Testis (tissue), 2 donors: ENCODE measurements at regions not wholly inside any gene's neighbourhood (a gene's known extent, or its start where the extent isn't known, plus 50 kb on each side); places are given as distances from the start of the nearest gene placed in this dataset.

Experiments used
- DNase-seq: peaks from one replicate; pipeline ENCODE4 v3.0.0-alpha.2; 2019
- H3K27ac ChIP-seq, 2 donors: fragments of 200-600 bp; sonication (generic); one replicate each; pipeline ENCODE4 v1.5.1; 2019
- H3K27me3 ChIP-seq: fragments of 200-600 bp; sonication (generic); one replicate; pipeline ENCODE4 v1.5.1; 2019
- H3K36me3 ChIP-seq: fragments of 200-600 bp; sonication (generic); one replicate; pipeline ENCODE4 v1.5.1; 2017; ENCODE audit warnings: low read depth; ENCODE audit errors: missing control alignments
- H3K4me1 ChIP-seq: fragments of 200-600 bp; sonication (generic); one replicate; pipeline ENCODE4 v1.5.1; 2019
- H3K4me3 ChIP-seq, 2 donors: fragments of 200-600 bp; sonication (generic); one replicate each; pipeline ENCODE4 v1.5.1; 2017 to 2019
- H3K9me3 ChIP-seq: fragments of 200-600 bp; sonication (generic); one replicate; pipeline ENCODE4 v1.5.1; 2017
- POLR2A ChIP-seq: fragments of 450-650 bp; IDR thresholded peaks from one replicate; pipeline ENCODE4 v1.6.1; 2017; ENCODE audit warnings: antibody characterized with exemption, mild to moderate bottlenecking, moderate library complexity
- WGBS, 2 donors: methylation state at CpG; one replicate each; pipeline ENCODE4 v1.1.5; 2018; 5-methylcytosine and 5-hydroxymethylcytosine counted together
- intact Hi-C: fragments of 100-400 bp; cut with DNase I; formaldehyde crosslinking; loops from one replicate; pipeline ENCODE4 v1.15.1; 2023; ENCODE audit warnings: low total_unique reads
- TF ChIP-seq, protein P1 (sequence below), 3 experiments: fragments of 450-650 bp in 2 of 3; fragments of 200-600 bp in 1 of 3; sonication (generic) in 1 of 3; IDR thresholded peaks; one replicate each; pipeline ENCODE4 v1.5.1; 2016 to 2019; ENCODE audit warnings: antibody characterized with exemption in 3 of 3, mild to moderate bottlenecking in 2 of 3, moderate library complexity in 1 of 3

GRCh38 chr6:164396071-164397047 lies 913.0 kb downstream of the C6orf118 start:
- Histone ChIP-seq H3K27me3 (no peaks in the 10 kb centered on the region), H3K36me3 (no peaks in the 10 kb centered on the region), H3K9me3 (no peaks in the 10 kb centered on the region), H3K4me3 (no peak overlapping the region), H3K4me1 (no peaks in the 10 kb centered on the region), H3K27ac (no peak overlapping the region)
- no peak for DNase-seq
- no peak for TF ChIP-seq POLR2A
- TF ChIP-seq, protein P1, sequence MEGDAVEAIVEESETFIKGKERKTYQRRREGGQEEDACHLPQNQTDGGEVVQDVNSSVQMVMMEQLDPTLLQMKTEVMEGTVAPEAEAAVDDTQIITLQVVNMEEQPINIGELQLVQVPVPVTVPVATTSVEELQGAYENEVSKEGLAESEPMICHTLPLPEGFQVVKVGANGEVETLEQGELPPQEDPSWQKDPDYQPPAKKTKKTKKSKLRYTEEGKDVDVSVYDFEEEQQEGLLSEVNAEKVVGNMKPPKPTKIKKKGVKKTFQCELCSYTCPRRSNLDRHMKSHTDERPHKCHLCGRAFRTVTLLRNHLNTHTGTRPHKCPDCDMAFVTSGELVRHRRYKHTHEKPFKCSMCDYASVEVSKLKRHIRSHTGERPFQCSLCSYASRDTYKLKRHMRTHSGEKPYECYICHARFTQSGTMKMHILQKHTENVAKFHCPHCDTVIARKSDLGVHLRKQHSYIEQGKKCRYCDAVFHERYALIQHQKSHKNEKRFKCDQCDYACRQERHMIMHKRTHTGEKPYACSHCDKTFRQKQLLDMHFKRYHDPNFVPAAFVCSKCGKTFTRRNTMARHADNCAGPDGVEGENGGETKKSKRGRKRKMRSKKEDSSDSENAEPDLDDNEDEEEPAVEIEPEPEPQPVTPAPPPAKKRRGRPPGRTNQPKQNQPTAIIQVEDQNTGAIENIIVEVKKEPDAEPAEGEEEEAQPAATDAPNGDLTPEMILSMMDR (IDR thresholded peaks at IDR 0.05), result no peak
- 66 to 78% methylated on average over 4 to 9 of the region's 9 CpGs for WGBS, 2 donors
- intact Hi-C loops, result no loop called here

- H3K27ac ChIP-seq, result no peak overlapping the region
- intact Hi-C loops, result no loop called here
These were observed 929.6 kb downstream of the C6orf118 start for GRCh38 chr6:164379795-164380194.

DNA sequence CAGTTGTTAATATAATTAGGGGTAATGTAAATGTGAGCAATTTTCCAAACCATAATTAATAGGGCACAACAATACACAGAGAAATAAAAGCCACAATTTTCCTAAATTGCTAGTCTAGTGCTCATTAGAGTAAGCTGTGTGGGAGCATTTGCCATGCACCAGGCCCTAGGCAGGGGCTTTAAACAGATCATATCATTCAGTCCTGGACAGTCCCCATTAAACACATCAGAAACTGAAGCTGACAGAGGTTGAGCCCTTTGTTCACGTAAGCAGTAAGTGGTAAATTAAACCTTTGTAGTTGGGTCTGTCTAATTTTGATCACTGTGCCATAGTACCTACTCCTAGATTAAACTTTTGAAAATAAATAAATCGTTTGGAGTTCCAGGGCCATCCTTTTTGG lies 931.1 kb downstream of the C6orf118 start:
- intact Hi-C loops, result no loop called here
- Histone ChIP-seq H3K4me3 (no peak overlapping the region), H3K27ac (no peak overlapping the region), H3K27me3 (no peaks in the 10 kb centered on the region), H3K9me3 (no peaks in the 10 kb centered on the region), H3K4me1 (no peaks in the 10 kb centered on the region), H3K36me3 (no peaks in the 10 kb centered on the region)
- 56 to 69% methylated on average over 2 of the region's 2 CpGs for WGBS, 2 donors
- TF ChIP-seq, protein P1 (IDR thresholded peaks at IDR 0.05), result no peak
- TF ChIP-seq POLR2A, result no peak
- no peak for DNase-seq

More at GRCh38 chr6:164379795-164380194, 929.6 kb downstream of the C6orf118 start:
- H3K9me3 ChIP-seq, result no peaks in the 10 kb centered on the region
- TF ChIP-seq, protein P1 (IDR thresholded peaks at IDR 0.05), result no peak
- TF ChIP-seq POLR2A, result no peak
- H3K4me3 ChIP-seq, result no peak overlapping the region
- no peaks in the 10 kb centered on the region for H3K4me1 ChIP-seq
- H3K36me3 ChIP-seq, result no peaks in the 10 kb centered on the region
- no peaks in the 10 kb centered on the region for H3K27me3 ChIP-seq
- DNase-seq, result no peak
- WGBS, 2 donors, result 74 to 87% methylated on average over 1 of the region's 1 CpG

- WGBS, 2 donors, result 74 to 77% methylated on average over 6 of the region's 6 CpGs
- TF ChIP-seq, protein P1 (IDR thresholded peaks at IDR 0.05), result no peak
- TF ChIP-seq POLR2A, result no peak
- no peaks in the 10 kb centered on the region for H3K36me3 ChIP-seq
- no peaks in the 10 kb centered on the region for H3K27me3 ChIP-seq
- H3K4me1 ChIP-seq, result no peaks in the 10 kb centered on the region
- no peak for DNase-seq
- H3K4me3 ChIP-seq, result no peak overlapping the region
- H3K27ac ChIP-seq, result no peak overlapping the region
- intact Hi-C loops, result no loop called here
- H3K9me3 ChIP-seq, result no peaks in the 10 kb centered on the region
These were observed 932.0 kb downstream of the C6orf118 start for GRCh38 chr6:164377348-164377918.
